MM.1S (cell line): ENCODE measurements at regions not wholly inside any gene's neighbourhood (a gene's known extent, or its start where the extent isn't known, plus 50 kb on each side); places are given as distances from the start of the nearest gene placed in this dataset.

Source experiments
- EZH2 ChIP-seq: fragments of 300-600 bp; sonication (generic); optimal IDR thresholded peaks from 2 replicates; pipeline ENCODE3; 2017; ENCODE audit warnings: low read depth, mild to moderate bottlenecking, antibody characterized with exemption, low read length, mixed read lengths
- EZH2phosphoT487 ChIP-seq: fragments of 300-600 bp; sonication (generic); IDR thresholded peaks from 2 replicates; pipeline ENCODE4 v1.6.1; 2018; ENCODE audit warnings: antibody characterized with exemption, low read length
- TF ChIP-seq, protein P1 (sequence below): fragments of 300-600 bp; sonication (generic); IDR thresholded peaks from 2 replicates; pipeline ENCODE4 v1.5.1; 2016; ENCODE audit warnings: antibody characterized with exemption, low read length, mixed read lengths

DNA sequence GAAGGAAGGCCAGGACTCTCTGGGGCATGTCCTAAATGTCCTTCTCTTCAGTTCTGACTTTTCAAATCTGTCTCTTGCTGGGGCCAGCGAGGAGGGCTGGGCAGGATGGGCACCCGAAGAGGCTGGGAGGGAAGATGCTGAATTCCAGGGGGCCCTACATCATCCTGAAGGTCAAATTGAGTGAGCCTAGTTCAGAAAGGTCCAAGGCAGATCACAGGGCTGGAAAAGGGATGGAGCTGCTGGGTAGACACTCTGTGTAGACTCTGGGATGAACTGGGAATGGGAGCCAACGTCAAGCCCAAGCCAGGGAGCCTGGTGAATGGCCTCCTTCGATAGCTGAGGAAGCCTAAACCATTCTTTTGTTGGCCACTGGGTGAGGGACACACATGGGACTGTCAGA is 133.1 kb downstream of the MYCN start:
- TF ChIP-seq, protein P1, sequence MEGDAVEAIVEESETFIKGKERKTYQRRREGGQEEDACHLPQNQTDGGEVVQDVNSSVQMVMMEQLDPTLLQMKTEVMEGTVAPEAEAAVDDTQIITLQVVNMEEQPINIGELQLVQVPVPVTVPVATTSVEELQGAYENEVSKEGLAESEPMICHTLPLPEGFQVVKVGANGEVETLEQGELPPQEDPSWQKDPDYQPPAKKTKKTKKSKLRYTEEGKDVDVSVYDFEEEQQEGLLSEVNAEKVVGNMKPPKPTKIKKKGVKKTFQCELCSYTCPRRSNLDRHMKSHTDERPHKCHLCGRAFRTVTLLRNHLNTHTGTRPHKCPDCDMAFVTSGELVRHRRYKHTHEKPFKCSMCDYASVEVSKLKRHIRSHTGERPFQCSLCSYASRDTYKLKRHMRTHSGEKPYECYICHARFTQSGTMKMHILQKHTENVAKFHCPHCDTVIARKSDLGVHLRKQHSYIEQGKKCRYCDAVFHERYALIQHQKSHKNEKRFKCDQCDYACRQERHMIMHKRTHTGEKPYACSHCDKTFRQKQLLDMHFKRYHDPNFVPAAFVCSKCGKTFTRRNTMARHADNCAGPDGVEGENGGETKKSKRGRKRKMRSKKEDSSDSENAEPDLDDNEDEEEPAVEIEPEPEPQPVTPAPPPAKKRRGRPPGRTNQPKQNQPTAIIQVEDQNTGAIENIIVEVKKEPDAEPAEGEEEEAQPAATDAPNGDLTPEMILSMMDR: no peak
- TF ChIP-seq EZH2phosphoT487 (no peak), EZH2 (no peak)
